ENCODE measurements at regions not wholly inside any gene's neighbourhood (a gene's known extent, or its start where the extent isn't known, plus 50 kb on each side); places are given as distances from the start of the nearest gene placed in this dataset.

GRCh38 chrX:10045327-10046000 is 78.3 kb downstream of the CLDN34 start:
- peaks cover 39% of the 10 kb centered on the region for H3K4me1 Mint-ChIP-seq
- ATAC-seq = no peak
- no peak overlapping the region for H3K27ac Mint-ChIP-seq

More at GRCh38 chrX:10045327-10046000, 78.3 kb downstream of the CLDN34 start:
- Histone ChIP-seq H3K27me3 (ENCODE audit: insufficient read depth) (no peaks in the 10 kb centered on the region), H3K36me3 (ENCODE audit: insufficient read depth) (no peaks in the 10 kb centered on the region), H3K4me2 (no peak overlapping the region), H3K4me1 (ENCODE audit: insufficient read depth) (peaks cover 23% of the 10 kb centered on the region), H3F3A (replicated peaks; ENCODE audit: low read depth) (no peaks in the 10 kb centered on the region), H4K20me1 (replicated peaks; ENCODE audit: insufficient read depth) (no peaks in the 10 kb centered on the region), H3K27ac (ENCODE audit: low read depth) (no peak overlapping the region), H3K79me2 (replicated peaks; ENCODE audit: insufficient read depth) (peaks cover 36% of the 10 kb centered on the region), H2AFZ (no peak overlapping the region), H3K4me3 (no peak overlapping the region), H3K9me2 (ENCODE audit: insufficient read depth) (no peaks in the 10 kb centered on the region)
- peaks cover under 1% of the 10 kb centered on the region for H3K27me3 Mint-ChIP-seq (ENCODE audit: insufficient read depth, low read depth, poor library complexity)
- DNase-seq (ENCODE audit: low spot score) = no peak
- no peaks in the 10 kb centered on the region for H3K36me3 Mint-ChIP-seq (ENCODE audit: low read depth)
- TF ChIP-seq CREB1 (CRISPR knock-in tag; IDR thresholded peaks at IDR 0.05; ENCODE audit: low read depth) (no peak), EZH2phosphoT487 (IDR thresholded peaks at IDR 0.05; ENCODE audit: unreplicated experiment) (no peak), POLR2AphosphoS5 (IDR thresholded peaks at IDR 0.05; ENCODE audit: low read depth) (no peak), ZNF331 (CRISPR knock-in tag; IDR thresholded peaks at IDR 0.05; ENCODE audit: low read depth) (no peak), ZNF462 (CRISPR knock-in tag; IDR thresholded peaks at IDR 0.05) (no peak), REST (IDR thresholded peaks at IDR 0.05; ENCODE audit: unreplicated experiment) (no peak), CTCF (conservative IDR thresholded peaks at IDR 0.05; ENCODE audit: low read depth in 2 of 2) (no peak), NANOG (IDR thresholded peaks at IDR 0.05; ENCODE audit: borderline replicate concordance) (no peak), ETS1 (IDR thresholded peaks at IDR 0.05) (no peak), JUNB (IDR thresholded peaks at IDR 0.05; ENCODE audit: unreplicated experiment) (no peak), STAT1 (IDR thresholded peaks at IDR 0.05; ENCODE audit: unreplicated experiment) (no peak), EZH2 (IDR thresholded peaks at IDR 0.05; ENCODE audit: low read depth, unreplicated experiment) (no peak), ZNF114 (CRISPR knock-in tag; IDR thresholded peaks at IDR 0.05) (no peak)
- no peak overlapping the region for H3K4me3 Mint-ChIP-seq
- H3K9me3 Mint-ChIP-seq = no peaks in the 10 kb centered on the region

Data from GM23338 (cell line).